Cardiac fibroblast (primary cell): ENCODE measurements at regions not wholly inside any gene's neighbourhood (a gene's known extent, or its start where the extent isn't known, plus 50 kb on each side); places are given as distances from the start of the nearest gene placed in this dataset.
A peak's percentile ranks its signal among the peaks of the same experiment; 100 is the strongest.

Experiments used
- DNase-seq, 2 donors: peaks; one replicate each; pipeline versions ENCODE4 v3.0.0 to v3.0.0-alpha.2; 2010; ENCODE audit warnings: low read depth in 2 of 2
- H3K4me3 ChIP-seq, 2 donors: replicated peaks in 1 of 2; 1 replicate in 1 of 2; 2 replicates in 1 of 2; pipeline ENCODE4 v1.5.1; 2011; ENCODE audit warnings: low read depth in 2 of 2, low read length in 2 of 2, mild to moderate bottlenecking in 2 of 2, moderate library complexity in 1 of 2
- CTCF ChIP-seq: IDR thresholded peaks from one replicate; pipeline ENCODE4 v1.5.1; 2011; ENCODE audit warnings: low read depth, mild to moderate bottlenecking, low read length, inconsistent platforms

GRCh38 chr19:30666301-30666803, 294.2 kb downstream of the ZNF536 start:
- no peak overlapping the region for H3K4me3 ChIP-seq
- peak; percentile 97 for TF ChIP-seq CTCF
- peak; percentile 35 to 37 for DNase-seq

GRCh38 chr19:30665449-30665848, 293.3 kb downstream of the ZNF536 start:
- no peak for TF ChIP-seq CTCF
- no peak for DNase-seq
- no peak overlapping the region for H3K4me3 ChIP-seq

- H3K4me3 ChIP-seq: no peak overlapping the region
- no peak for DNase-seq
- TF ChIP-seq CTCF: no peak
These were observed 291.5 kb downstream of the ZNF536 start for GRCh38 chr19:30663611-30664174.

GRCh38 chr19:30662211-30662861, 290.2 kb downstream of the ZNF536 start:
- H3K4me3 ChIP-seq: no peak overlapping the region
- DNase-seq: peak in 1 of 2 donors; percentile 9

GRCh38 chr19:30659638-30660037, 287.5 kb downstream of the ZNF536 start:
- TF ChIP-seq CTCF: no peak
- no peak for DNase-seq
- H3K4me3 ChIP-seq: no peak overlapping the region

More at GRCh38 chr19:30662211-30662861, 290.2 kb downstream of the ZNF536 start:
- TF ChIP-seq CTCF: no peak

- no peak overlapping the region for H3K4me3 ChIP-seq
- TF ChIP-seq CTCF: no peak
These were observed 284.4 kb downstream of the ZNF536 start for GRCh38 chr19:30656520-30657100.

More at GRCh38 chr19:30656520-30657100, 284.4 kb downstream of the ZNF536 start:
- no peak for DNase-seq
